ENCODE measurements at regions not wholly inside any gene's neighbourhood (a gene's known extent, or its start where the extent isn't known, plus 50 kb on each side); places are given as distances from the start of the nearest gene placed in this dataset.

GRCh38 chr14:85247071-85247470 is 282.9 kb upstream of the FLRT2 start:
- TF ChIP-seq CTCF (IDR thresholded peaks at IDR 0.05; ENCODE audit: borderline replicate concordance, extremely low read depth, low read length, poor library complexity, severe bottlenecking) (no peak), EZH2 (IDR thresholded peaks at IDR 0.05; ENCODE audit: borderline replicate concordance, low read depth, low read length, severe bottlenecking) (no peak)
- ATAC-seq (ENCODE audit: insufficient read depth, low read depth) (no peak), DNase-seq (no peak)
- H3K4me1 ChIP-seq (ENCODE audit: insufficient read depth, low read length) = no peaks in the 10 kb centered on the region
- H3K79me2 ChIP-seq (ENCODE audit: insufficient read depth, low read length) = no peaks in the 10 kb centered on the region
- no peak overlapping the region for H3K9ac ChIP-seq (ENCODE audit: low read depth, low read length)
- no peaks in the 10 kb centered on the region for H3K36me3 ChIP-seq (ENCODE audit: insufficient read depth, low read length)
- no peak overlapping the region for H3K4me3 ChIP-seq (ENCODE audit: low read depth in 1 of 2, low read length in 2 of 2)
- H4K20me1 ChIP-seq (ENCODE audit: insufficient read depth, low read length) = no peaks in the 10 kb centered on the region
- H2AFZ ChIP-seq (ENCODE audit: low read depth, low read length) = no peak overlapping the region
- H3K27me3 ChIP-seq (ENCODE audit: insufficient read depth, low read length, poor library complexity) = no peaks in the 10 kb centered on the region
- H3K9me3 ChIP-seq (ENCODE audit: insufficient read depth, low read length, severe bottlenecking) = no peaks in the 10 kb centered on the region
- no peak overlapping the region for H3K4me2 ChIP-seq (ENCODE audit: insufficient read depth, low read length)
- H3K27ac ChIP-seq (ENCODE audit: low read length) = no peak overlapping the region

GRCh38 chr14:85248881-85249635 is 280.9 kb upstream of the FLRT2 start:
- ATAC-seq (ENCODE audit: insufficient read depth, low read depth) (no peak), DNase-seq (no peak)
- Histone ChIP-seq H3K27ac (ENCODE audit: low read length) (no peak overlapping the region), H3K9me3 (ENCODE audit: insufficient read depth, low read length, severe bottlenecking) (no peaks in the 10 kb centered on the region), H3K36me3 (ENCODE audit: insufficient read depth, low read length) (no peaks in the 10 kb centered on the region), H2AFZ (ENCODE audit: low read depth, low read length) (no peak overlapping the region), H3K4me3 (ENCODE audit: low read depth in 1 of 2, low read length in 2 of 2) (no peak overlapping the region), H3K79me2 (ENCODE audit: insufficient read depth, low read length) (no peaks in the 10 kb centered on the region), H3K9ac (ENCODE audit: low read depth, low read length) (no peak overlapping the region), H3K27me3 (ENCODE audit: insufficient read depth, low read length, poor library complexity) (no peaks in the 10 kb centered on the region), H3K4me2 (ENCODE audit: insufficient read depth, low read length) (no peak overlapping the region), H4K20me1 (ENCODE audit: insufficient read depth, low read length) (no peaks in the 10 kb centered on the region), H3K4me1 (ENCODE audit: insufficient read depth, low read length) (no peaks in the 10 kb centered on the region)
- TF ChIP-seq EZH2 (IDR thresholded peaks at IDR 0.05; ENCODE audit: borderline replicate concordance, low read depth, low read length, severe bottlenecking) (no peak), CTCF (IDR thresholded peaks at IDR 0.05; ENCODE audit: borderline replicate concordance, extremely low read depth, low read length, poor library complexity, severe bottlenecking) (no peak)

GRCh38 chr14:85250414-85251189 is 279.3 kb upstream of the FLRT2 start:
- no peak for TF ChIP-seq EZH2 (IDR thresholded peaks at IDR 0.05; ENCODE audit: borderline replicate concordance, low read depth, low read length, severe bottlenecking)
- TF ChIP-seq CTCF (IDR thresholded peaks at IDR 0.05; ENCODE audit: borderline replicate concordance, extremely low read depth, low read length, poor library complexity, severe bottlenecking) = no peak
- Histone ChIP-seq H2AFZ (ENCODE audit: low read depth, low read length) (no peak overlapping the region), H3K4me3 (ENCODE audit: low read depth in 1 of 2, low read length in 2 of 2) (no peak overlapping the region), H3K9me3 (ENCODE audit: insufficient read depth, low read length, severe bottlenecking) (no peaks in the 10 kb centered on the region), H3K36me3 (ENCODE audit: insufficient read depth, low read length) (no peaks in the 10 kb centered on the region), H3K4me2 (ENCODE audit: insufficient read depth, low read length) (no peak overlapping the region), H3K9ac (ENCODE audit: low read depth, low read length) (no peak overlapping the region), H4K20me1 (ENCODE audit: insufficient read depth, low read length) (no peaks in the 10 kb centered on the region), H3K27me3 (ENCODE audit: insufficient read depth, low read length, poor library complexity) (no peaks in the 10 kb centered on the region), H3K79me2 (ENCODE audit: insufficient read depth, low read length) (no peaks in the 10 kb centered on the region), H3K4me1 (ENCODE audit: insufficient read depth, low read length) (no peaks in the 10 kb centered on the region), H3K27ac (ENCODE audit: low read length) (no peak overlapping the region)
- no peak for DNase-seq
- no peak for ATAC-seq (ENCODE audit: insufficient read depth, low read depth)

Data from DND-41 (cell line).